ENCODE measurements at regions not wholly inside any gene's neighbourhood (a gene's known extent, or its start where the extent isn't known, plus 50 kb on each side); places are given as distances from the start of the nearest gene placed in this dataset.

DNA sequence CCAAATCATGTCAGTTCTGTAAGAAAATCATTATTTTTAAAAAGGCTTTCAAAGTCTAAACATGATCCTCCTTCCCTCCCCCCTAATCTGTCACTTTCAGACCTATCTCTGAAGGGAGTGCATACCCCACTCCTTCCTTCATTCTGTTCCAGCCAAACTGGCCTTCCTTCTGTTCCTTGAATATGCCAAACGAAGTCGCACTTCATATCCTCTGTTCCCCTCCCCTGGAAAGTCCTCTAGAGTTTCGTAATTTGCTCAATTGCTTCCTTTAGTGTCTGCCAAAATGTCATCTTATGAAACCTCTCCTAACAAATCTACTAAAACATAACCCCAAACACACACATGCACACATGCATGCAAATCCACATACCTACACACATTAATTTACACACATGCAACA lies 69.5 kb upstream of the TUSC7 start:
- no peak for DNase-seq

DNA sequence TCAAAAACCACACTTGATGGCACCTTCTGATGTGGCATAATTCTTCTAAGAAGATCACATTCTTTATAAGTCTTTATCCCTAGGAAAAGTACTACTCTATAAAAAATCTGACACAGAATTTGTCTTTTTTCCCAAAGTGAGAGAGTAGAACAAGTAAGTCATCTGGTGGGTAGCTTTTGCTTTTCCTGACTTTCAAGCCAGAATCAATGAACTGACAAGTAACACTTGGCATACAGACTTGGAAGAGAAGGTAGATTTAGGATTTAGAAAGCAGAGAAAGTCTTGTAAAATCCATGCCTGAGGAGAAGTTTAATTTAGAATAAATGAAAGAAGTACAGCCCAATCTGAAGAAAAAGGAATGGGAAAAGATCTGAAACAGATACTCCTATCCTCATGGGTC lies 66.6 kb upstream of the TUSC7 start:
- DNase-seq, result no peak

DNA sequence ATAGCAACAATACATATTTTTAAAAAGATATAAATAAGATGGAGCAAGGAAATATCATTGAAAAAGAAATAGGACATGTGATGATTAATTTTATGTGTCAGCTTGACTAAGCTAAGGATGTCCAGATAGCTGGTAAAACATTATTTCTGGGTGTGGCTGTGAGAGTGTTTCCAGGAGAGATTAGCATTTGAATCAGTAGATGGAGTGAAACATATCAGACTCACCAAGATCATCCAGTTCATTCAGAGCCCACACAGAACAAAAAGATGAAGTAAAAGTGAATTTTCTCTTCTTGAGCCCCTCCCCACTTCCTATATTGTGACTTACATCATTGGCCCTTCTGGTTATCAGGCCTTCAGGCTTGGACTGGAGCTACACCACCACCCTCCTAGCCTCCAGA lies 61.6 kb upstream of the TUSC7 start:
- no peak for DNase-seq

All from NCI-H2081 treated with DMSO at 0.1 percent for 48 hours (cell line).